HG02970 (cell line): ENCODE measurements at regions not wholly inside any gene's neighbourhood (a gene's known extent, or its start where the extent isn't known, plus 50 kb on each side); places are given as distances from the start of the nearest gene placed in this dataset.

Experiments
- ATAC-seq: cut with Tn5 transposase; IDR thresholded peaks from one replicate; pipeline ENCODE4 v1.9.1; 2021; ENCODE audit warnings: mild to moderate bottlenecking, moderate library complexity, moderate number of reproducible peaks; ENCODE audit not compliant: unreplicated experiment, low FRiP score

DNA sequence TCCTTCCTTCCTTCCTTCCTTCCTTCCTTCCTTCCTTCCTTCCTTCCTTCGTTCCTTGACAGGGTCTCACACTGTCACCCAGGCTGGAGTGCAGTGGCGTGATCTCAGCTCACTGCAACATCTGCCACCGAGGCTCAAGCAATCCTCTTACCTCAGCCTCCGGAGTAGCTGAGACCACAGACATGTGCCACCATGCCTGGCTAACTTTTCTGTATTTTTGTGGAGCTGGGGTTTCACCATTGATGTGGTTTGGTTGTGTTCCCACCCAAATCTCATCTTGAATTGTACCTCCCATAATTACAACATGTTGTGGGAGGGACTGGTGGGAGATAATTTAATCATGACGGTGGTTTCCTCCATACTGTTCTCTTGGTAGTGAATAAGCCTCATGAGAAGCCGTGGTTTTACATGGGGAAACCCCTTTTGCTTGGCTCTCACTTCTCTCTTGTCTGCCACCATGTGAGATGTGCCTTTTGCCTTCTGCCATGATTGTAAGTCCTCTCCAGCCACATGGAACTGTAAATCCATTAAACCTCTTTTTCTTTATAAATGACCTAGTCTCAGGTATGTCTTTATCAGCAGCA, 90.3 kb upstream of the MPHOSPH6 start:
- ATAC-seq: no peak

DNA sequence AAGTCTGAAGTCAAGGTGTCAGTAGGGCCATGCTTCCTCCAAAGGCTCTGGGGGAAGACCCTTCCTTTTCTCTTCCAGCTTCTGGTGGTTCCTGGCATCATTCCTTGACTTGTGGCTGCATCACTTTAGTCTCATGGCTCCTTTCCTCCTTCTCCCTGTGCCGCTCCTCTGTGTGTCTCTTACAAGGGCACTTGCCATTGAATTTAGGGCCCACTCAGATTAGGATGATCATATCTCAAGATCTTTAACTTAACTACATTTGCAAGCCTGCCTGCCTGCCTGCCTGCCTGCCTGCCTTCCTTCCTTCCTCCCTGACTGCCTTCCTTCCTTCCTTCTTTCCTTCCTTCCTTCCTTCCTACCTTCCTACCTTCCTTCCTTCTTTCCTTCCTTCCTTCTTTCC, 89.7 kb upstream of the MPHOSPH6 start:
- ATAC-seq: no peak

GRCh38 chr16:82257990-82258389, 88.0 kb upstream of the MPHOSPH6 start:
- ATAC-seq: no peak

GRCh38 chr16:82252582-82252981, 82.6 kb upstream of the MPHOSPH6 start:
- ATAC-seq: no peak

- ATAC-seq: no peak
These were observed 78.7 kb upstream of the MPHOSPH6 start for GRCh38 chr16:82248677-82249076.

DNA sequence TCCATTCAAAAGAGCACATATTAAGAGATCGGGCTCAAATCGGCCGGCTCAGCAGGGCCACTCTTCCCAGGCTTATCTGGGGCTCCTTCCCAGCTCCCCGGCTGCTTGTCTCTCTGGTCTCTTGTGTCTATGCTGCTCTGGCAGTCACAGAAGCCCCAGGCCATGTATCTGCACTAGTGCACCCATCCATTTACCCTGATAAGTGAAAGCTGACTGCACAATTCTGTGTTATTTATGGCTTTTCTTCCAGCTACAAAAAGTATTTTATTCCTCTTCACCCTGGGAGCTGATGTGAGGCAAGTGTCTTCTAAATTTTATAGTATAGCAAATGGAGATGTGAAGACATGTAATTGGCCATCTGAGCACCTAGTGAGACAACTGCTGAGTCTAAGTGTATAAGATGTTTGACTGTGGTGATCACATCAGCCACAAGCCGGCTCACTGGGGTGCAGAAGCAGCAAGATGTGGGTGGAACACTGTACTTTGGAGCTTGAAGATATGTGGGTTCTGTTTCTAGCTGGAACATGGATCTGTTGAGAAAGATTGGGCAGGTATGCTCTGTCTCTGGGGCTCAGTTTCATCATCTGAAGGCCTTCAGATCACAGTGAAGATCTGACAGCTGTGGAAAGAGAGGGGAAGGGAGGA, 78.1 kb upstream of the MPHOSPH6 start:
- ATAC-seq: no peak

GRCh38 chr16:82242201-82242600, 72.2 kb upstream of the MPHOSPH6 start:
- ATAC-seq: no peak

DNA sequence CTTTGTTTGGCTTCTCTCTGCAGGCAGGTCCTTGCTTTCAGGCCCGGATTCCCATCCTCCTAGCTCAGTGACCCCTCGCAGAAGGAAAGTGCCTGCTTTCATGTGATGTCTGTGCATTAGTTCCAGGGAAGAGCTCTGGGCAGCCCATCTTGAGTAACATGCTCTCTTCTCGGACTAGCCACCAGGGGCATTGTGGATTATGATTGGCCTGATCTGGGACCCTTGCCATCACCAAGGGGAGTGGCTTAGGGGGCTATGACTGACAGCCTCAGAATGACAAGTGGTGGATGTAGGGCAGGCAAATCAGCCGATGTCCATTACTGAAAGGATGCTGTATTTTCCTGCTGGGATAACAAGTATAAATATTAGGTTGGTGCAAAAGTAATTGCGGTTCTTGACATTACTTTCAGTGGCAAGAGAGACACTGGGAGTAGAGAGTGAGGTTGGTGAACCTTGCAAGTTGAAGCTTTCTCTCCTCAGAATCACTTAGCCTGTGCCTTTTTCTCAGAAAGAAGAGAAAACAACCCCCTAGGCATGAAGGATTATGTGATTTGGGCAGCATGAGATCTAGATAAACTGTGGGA, 71.5 kb upstream of the MPHOSPH6 start:
- ATAC-seq: no peak

- no peak for ATAC-seq
These were observed 70.1 kb upstream of the MPHOSPH6 start for GRCh38 chr16:82240111-82240510.

DNA sequence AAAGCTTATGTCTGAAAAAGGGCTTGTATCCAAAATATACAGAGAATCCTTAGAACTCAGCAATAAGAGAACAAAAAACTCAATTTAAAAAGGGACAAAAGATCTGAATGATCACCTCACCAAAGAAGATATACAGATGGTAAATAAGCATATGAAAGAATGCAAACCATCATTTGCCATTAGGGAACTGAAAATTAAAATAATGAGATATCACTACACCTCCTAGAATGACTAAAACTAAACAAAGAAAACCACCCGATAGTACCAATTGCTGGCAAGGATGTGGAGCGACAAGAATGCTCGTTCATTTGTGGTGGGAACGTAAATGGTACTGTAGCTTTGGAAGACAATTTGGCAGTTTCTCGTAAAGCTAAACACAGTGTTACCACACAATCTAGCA, 66.9 kb upstream of the MPHOSPH6 start:
- ATAC-seq: no peak

- ATAC-seq: no peak
These were observed 66.4 kb upstream of the MPHOSPH6 start for GRCh38 chr16:82236415-82236814.

- ATAC-seq: no peak
These were observed 62.8 kb upstream of the MPHOSPH6 start for GRCh38 chr16:82232806-82233205.

GRCh38 chr16:82231008-82231787, 61.2 kb upstream of the MPHOSPH6 start:
- ATAC-seq: no peak

DNA sequence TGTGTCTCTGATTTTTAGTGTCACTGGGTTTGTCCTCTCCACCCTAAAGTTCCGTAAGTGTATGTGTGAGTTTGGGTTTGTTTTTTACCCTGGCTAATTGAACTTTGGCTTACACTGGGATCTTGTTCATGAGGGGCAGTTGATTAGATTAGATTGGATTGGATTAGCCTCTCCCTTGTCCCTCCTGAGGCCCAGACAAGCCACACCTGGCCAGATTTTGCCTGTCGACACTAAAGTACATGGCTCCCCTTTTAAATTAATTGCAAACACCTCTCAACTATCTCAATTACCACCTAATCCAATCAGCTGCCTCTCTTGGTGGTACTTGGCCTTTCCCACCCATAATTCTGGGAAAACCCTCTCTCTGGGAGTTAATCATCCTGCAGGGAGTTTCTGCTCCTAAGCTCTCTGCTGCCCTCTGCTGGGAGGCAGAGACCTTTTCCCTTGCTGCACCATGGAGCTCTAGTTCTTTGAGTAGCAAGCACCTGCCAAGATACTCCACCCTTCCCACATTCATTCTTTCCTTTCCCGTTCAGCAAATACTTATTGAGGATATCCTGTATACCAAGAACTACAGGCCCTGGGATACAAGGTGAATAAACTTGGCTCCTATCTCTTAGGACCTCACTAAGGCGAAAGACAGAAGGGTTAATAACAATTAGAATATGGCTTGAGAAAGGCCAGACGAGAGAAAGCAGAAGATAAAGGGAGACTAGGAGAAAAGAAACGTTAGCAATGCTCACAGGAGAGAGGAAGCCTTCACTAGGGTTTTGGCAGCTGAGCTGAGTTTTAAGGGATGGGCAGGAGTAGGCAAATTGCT, 60.0 kb upstream of the MPHOSPH6 start:
- ATAC-seq: no peak

DNA sequence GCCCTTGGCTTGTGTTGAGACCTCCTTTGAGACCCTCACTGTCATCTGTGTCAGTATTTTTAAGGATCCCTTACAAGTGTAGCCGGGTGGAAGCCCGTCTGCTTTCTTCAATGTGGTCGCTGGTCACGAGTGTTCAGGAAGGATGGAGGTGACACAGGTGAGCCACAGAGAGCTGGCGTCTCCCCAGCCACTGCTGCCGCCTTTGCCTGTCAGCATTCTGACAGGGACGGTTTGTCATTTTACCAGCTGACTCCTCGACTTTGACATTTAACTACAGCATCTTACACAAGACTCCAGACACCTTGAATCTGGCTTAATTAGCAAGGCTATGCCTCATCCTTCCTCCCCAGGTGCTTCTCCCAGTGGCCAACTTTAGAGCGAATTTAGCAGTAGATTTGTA, 56.3 kb upstream of the MPHOSPH6 start:
- ATAC-seq: no peak

GRCh38 chr16:82224821-82225220, 54.8 kb upstream of the MPHOSPH6 start:
- no peak for ATAC-seq

- no peak for ATAC-seq
These were observed 50.5 kb upstream of the MPHOSPH6 start for GRCh38 chr16:82220541-82220940.
